HepG2 (cell line): ENCODE measurements at regions not wholly inside any gene's neighbourhood (a gene's known extent, or its start where the extent isn't known, plus 50 kb on each side); places are given as distances from the start of the nearest gene placed in this dataset.

Source experiments
- BHLHE40 ChIP-seq: IDR thresholded peaks from 2 replicates; pipeline ENCODE4 v1.6.1; 2011; ENCODE audit warnings: low read length, improper control_type of control experiment
- EHMT2 ChIP-seq: fragments of 200-600 bp; sonication (generic); IDR thresholded peaks from 2 replicates; pipeline ENCODE4 v1.7.0; 2017; ENCODE audit warnings: antibody characterized with exemption, low read depth, low read length, borderline replicate concordance
- EP300 ChIP-seq, 3 experiments: sonication (generic) in 1 of 3; formaldehyde crosslinking in 1 of 3; IDR thresholded peaks; 2 replicates each; pipeline versions ENCODE4 v1.5.1 to v1.6.1; 2011 to 2020; ENCODE audit warnings: low read depth in 2 of 3, low read length in 2 of 3, borderline replicate concordance in 1 of 3, improper control_type of control experiment in 1 of 3, mild to moderate bottlenecking in 1 of 3, missing genetic modification reagents in 1 of 3, moderate library complexity in 1 of 3
- FOXA1 ChIP-seq, 2 experiments: fragments of 450-650 bp in 1 of 2; sonication (generic) in 1 of 2; formaldehyde crosslinking in 1 of 2; IDR thresholded peaks; 2 replicates each; pipeline versions ENCODE4 v1.4.0 to v1.6.1; 2016 to 2020; ENCODE audit warnings: missing genetic modification reagents in 1 of 2
- HDAC6 ChIP-seq: fragments of 200-600 bp; sonication (generic); IDR thresholded peaks from 2 replicates; pipeline ENCODE4 v1.7.0; 2017; ENCODE audit warnings: mild to moderate bottlenecking, antibody characterized with exemption, low read length, low read depth
- NFYB ChIP-seq: sonication (generic); formaldehyde crosslinking; IDR thresholded peaks from 2 replicates; pipeline ENCODE4 v1.4.0; 2020; ENCODE audit warnings: missing genetic modification reagents
- SALL1 ChIP-seq: sonication (generic); formaldehyde crosslinking; IDR thresholded peaks from 2 replicates; pipeline ENCODE4 v1.8.0; 2022; ENCODE audit warnings: mild to moderate bottlenecking, missing genetic modification reagents
- SP1 ChIP-seq, 2 experiments: fragments of 450-650 bp in 1 of 2; sonication (generic) in 1 of 2; formaldehyde crosslinking in 1 of 2; IDR thresholded peaks; 2 replicates each; pipeline versions ENCODE4 v1.4.0 to v1.6.1; 2016 to 2020; ENCODE audit warnings: missing genetic modification reagents in 1 of 2
- TAF1 ChIP-seq: sonication (generic); formaldehyde crosslinking; IDR thresholded peaks from 2 replicates; pipeline ENCODE4 v1.4.0; 2020; ENCODE audit warnings: missing genetic modification reagents
- TARDBP ChIP-seq: sonication (generic); formaldehyde crosslinking; IDR thresholded peaks from 2 replicates; pipeline ENCODE4 v1.8.0; 2022; ENCODE audit warnings: mild to moderate bottlenecking, missing genetic modification reagents
- TCF12 ChIP-seq, 2 experiments: fragments of 450-650 bp in 1 of 2; sonication (generic) in 1 of 2; formaldehyde crosslinking in 1 of 2; IDR thresholded peaks; 2 replicates each; pipeline versions ENCODE4 v1.6.1 to v1.8.0; 2017 to 2022; ENCODE audit warnings: antibody characterized with exemption in 1 of 2, mild to moderate bottlenecking in 1 of 2, missing genetic modification reagents in 1 of 2, moderate library complexity in 1 of 2
- ZNF580 ChIP-seq: IDR thresholded peaks from 2 replicates; pipeline ENCODE4 v1.6.1; 2016; ENCODE audit warnings: low read depth, borderline replicate concordance
- ZZZ3 ChIP-seq: sonication (generic); formaldehyde crosslinking; IDR thresholded peaks from 2 replicates; pipeline ENCODE4 v1.4.0; 2020; ENCODE audit warnings: missing genetic modification reagents, mild to moderate bottlenecking, borderline replicate concordance

GRCh38 chrX:55813150-55813549 is 95.6 kb downstream of the RRAGB start:
- TF ChIP-seq EP300 (IDR thresholded peaks at IDR 0.05; ENCODE audit: low read depth in 2 of 2, low read length in 2 of 2) (no peak), EP300 (CRISPR knock-in tag; IDR thresholded peaks at IDR 0.05; ENCODE audit: borderline replicate concordance) (no peak), TARDBP (CRISPR knock-in tag) (no peak), HDAC6 (no peak), ZZZ3 (CRISPR knock-in tag) (no peak), SALL1 (CRISPR knock-in tag) (no peak), TAF1 (no peak), ZNF580 (CRISPR knock-in tag) (no peak), EHMT2 (no peak), SP1 (IDR thresholded peaks at IDR 0.05) (no peak), SP1 (CRISPR knock-in tag; IDR thresholded peaks at IDR 0.05) (no peak), NFYB (CRISPR knock-in tag) (no peak), BHLHE40 (no peak), FOXA1 (IDR thresholded peaks at IDR 0.05) (no peak), FOXA1 (CRISPR knock-in tag; IDR thresholded peaks at IDR 0.05) (no peak), TCF12 (IDR thresholded peaks at IDR 0.05) (no peak), TCF12 (CRISPR knock-in tag; IDR thresholded peaks at IDR 0.05) (no peak)
